HCT116 (cell line): ENCODE measurements at regions not wholly inside any gene's neighbourhood (a gene's known extent, or its start where the extent isn't known, plus 50 kb on each side); places are given as distances from the start of the nearest gene placed in this dataset.

Experiments used
- ATAC-seq: fragments of 200-7000 bp; cut with Tn5 transposase; 2 replicates; pipeline ENCODE4 v1.9.1; 2020; ENCODE audit warnings: mild to moderate bottlenecking, moderate library complexity
- BruUV-seq: library from RNA; stranded (reverse); fragments of 400-500 nt; replicated peaks from 2 replicates; lab custom pipeline; 2021; lab: Mats Ljungman, UMichigan
- CTCF ChIA-PET: fragments of 300-600 bp; sonication (Branson Sonifier 250); formaldehyde crosslinking; loops from one replicate; lab custom pipeline; 2021; ENCODE audit warnings: antibody characterized with exemption; lab: Charles Lee
- POLR2A ChIA-PET: fragments of 300-600, 350-600 bp; sonication (Branson Sonifier 250); formaldehyde crosslinking; loops from one replicate; lab custom pipeline; 2021; ENCODE audit warnings: antibody characterized with exemption; lab: Charles Lee
- RAD21 ChIA-PET, 2 experiments: fragments of 300-600 bp; sonication (Branson Sonifier 250); formaldehyde crosslinking; loops; one replicate each; lab custom pipeline; 2023; ENCODE audit warnings: low total read pairs in 2 of 2; ENCODE audit not compliant: uncharacterized antibody in 2 of 2, unreplicated experiment in 2 of 2, low non-redundant PET in 1 of 2; lab: Charles Lee
- DNase-seq: peaks from one replicate; pipeline ENCODE4 v3.0.0-alpha.2; 2010; ENCODE audit warnings: low read depth, low spot score
- H2AFZ ChIP-seq: fragments of 200-600 bp; shearing (Covaris generic), sonication (generic); 2 replicates; pipeline ENCODE4 v1.6.1; 2017; ENCODE audit warnings: low read depth, mixed run types, mixed read lengths, antibody characterized with exemption, low read length; ENCODE audit not compliant: poor library complexity, severe bottlenecking
- H3K27ac ChIP-seq: 2 replicates; pipeline ENCODE4 v1.5.1; 2012; ENCODE audit warnings: low read depth, low read length
- H3K27me3 ChIP-seq: fragments of 200-600 bp; sonication (generic); 2 replicates; pipeline ENCODE4 v1.6.1; 2016; ENCODE audit warnings: mixed run types, low read length, mixed read lengths; ENCODE audit not compliant: insufficient read depth
- H3K36me3 ChIP-seq, 2 experiments: fragments of 200-500 bp in 1 of 2; fragments of 200-600 bp in 1 of 2; sonication (Bioruptor generic) in 1 of 2; sonication (generic) in 1 of 2; 2 replicates each; pipeline versions ENCODE4 v1.5.1 to v1.6.1; 2014 to 2016; ENCODE audit warnings: low read length in 2 of 2, inconsistent platforms in 1 of 2, mixed read lengths in 1 of 2, mixed run types in 1 of 2; ENCODE audit not compliant: insufficient read depth in 2 of 2, control insufficient read depth in 1 of 2
- H3K4me1 ChIP-seq, 2 experiments: fragments of 200-600 bp in 1 of 2; sonication (generic) in 1 of 2; 2 replicates each; pipeline versions ENCODE4 v1.5.1 to v1.6.1; 2012 to 2017; ENCODE audit warnings: low read length in 2 of 2, inconsistent platforms in 1 of 2, mild to moderate bottlenecking in 1 of 2, mixed read lengths in 1 of 2, mixed run types in 1 of 2, moderate library complexity in 1 of 2; ENCODE audit not compliant: insufficient read depth in 2 of 2, control insufficient read depth in 1 of 2
- H3K4me2 ChIP-seq: fragments of 200-600 bp; sonication (generic); 2 replicates; pipeline ENCODE4 v1.6.1; 2017; ENCODE audit warnings: mixed run types, low read length, mixed read lengths
- H3K4me3 ChIP-seq, 2 experiments: fragments of 200-600 bp in 1 of 2; sonication (generic) in 1 of 2; replicated peaks in 1 of 2; 2 replicates each; pipeline ENCODE4 v1.5.1; 2011 to 2016; ENCODE audit warnings: low read length in 2 of 2, control low read depth in 1 of 2, low read depth in 1 of 2, mild to moderate bottlenecking in 1 of 2, mixed read lengths in 1 of 2, mixed run types in 1 of 2
- H3K79me2 ChIP-seq: fragments of 200-600 bp; sonication (generic); 2 replicates; pipeline ENCODE4 v1.6.1; 2017; ENCODE audit warnings: mild to moderate bottlenecking, mixed run types, low read length, moderate library complexity, mixed read lengths; ENCODE audit not compliant: insufficient read depth
- H3K9ac ChIP-seq: fragments of 200-600 bp; sonication (generic); 2 replicates; pipeline ENCODE4 v1.6.1; 2016; ENCODE audit warnings: low read length, mixed read lengths
- H3K9me2 ChIP-seq: fragments of 200-600 bp; sonication (generic), shearing (Covaris generic); 2 replicates; pipeline ENCODE4 v1.6.1; 2017; ENCODE audit warnings: mixed run types, mild to moderate bottlenecking, moderate library complexity; ENCODE audit not compliant: insufficient read depth
- H3K9me3 ChIP-seq, 2 experiments: fragments of 200-500 bp in 1 of 2; fragments of 200-600 bp in 1 of 2; sonication (Bioruptor generic) in 1 of 2; sonication (generic) in 1 of 2; 2 replicates each; pipeline ENCODE4 v1.6.1; 2014 to 2017; ENCODE audit warnings: low read length in 2 of 2, mixed read lengths in 2 of 2, inconsistent platforms in 1 of 2, low read depth in 1 of 2, mild to moderate bottlenecking in 1 of 2, mixed run types in 1 of 2, moderate library complexity in 1 of 2; ENCODE audit not compliant: control insufficient read depth in 1 of 2, insufficient read depth in 1 of 2
- H4K20me1 ChIP-seq: fragments of 200-600 bp; sonication (generic), shearing (Covaris generic); 2 replicates; pipeline ENCODE4 v1.6.1; 2017; ENCODE audit warnings: mixed run types, mild to moderate bottlenecking, moderate library complexity; ENCODE audit not compliant: insufficient read depth
- ATF3 ChIP-seq: IDR thresholded peaks from 2 replicates; pipeline ENCODE4 v1.6.1; 2012
- CBX3 ChIP-seq: IDR thresholded peaks from 2 replicates; pipeline ENCODE4 v1.6.1; 2012; ENCODE audit warnings: low read depth
- CEBPB ChIP-seq: IDR thresholded peaks from 2 replicates; pipeline ENCODE4 v1.6.1; 2012; ENCODE audit warnings: low read depth
- EGR1 ChIP-seq: IDR thresholded peaks from 2 replicates; pipeline ENCODE4 v1.6.1; 2012; ENCODE audit warnings: low read depth
- ELF1 ChIP-seq: IDR thresholded peaks from 2 replicates; pipeline ENCODE4 v1.6.1; 2012; ENCODE audit warnings: low read depth, borderline replicate concordance
- EZH2 ChIP-seq: fragments of 200-600 bp; sonication (generic); IDR thresholded peaks from 2 replicates; pipeline ENCODE4 v1.6.1; 2017; ENCODE audit warnings: antibody characterized with exemption, mixed run types
- EZH2phosphoT487 ChIP-seq: fragments of 200-600 bp; IDR thresholded peaks from 2 replicates; pipeline ENCODE4 v1.6.1; 2018; ENCODE audit warnings: antibody characterized with exemption, borderline replicate concordance
- FOSL1 ChIP-seq: IDR thresholded peaks from 2 replicates; pipeline ENCODE4 v1.6.1; 2012; ENCODE audit warnings: low read depth
- JUND ChIP-seq: IDR thresholded peaks from 2 replicates; pipeline ENCODE4 v1.6.1; 2012
- MAX ChIP-seq: IDR thresholded peaks from 2 replicates; pipeline ENCODE4 v1.6.1; 2012
- POLR2A ChIP-seq: IDR thresholded peaks from 2 replicates; pipeline ENCODE4 v1.7.0; 2011; ENCODE audit warnings: borderline replicate concordance; ENCODE audit not compliant: insufficient read depth, insufficient read length; ENCODE audit errors: extremely low read depth
- POLR2AphosphoS5 ChIP-seq: IDR thresholded peaks from 2 replicates; pipeline ENCODE4 v1.6.1; 2011; ENCODE audit warnings: mild to moderate bottlenecking, low read depth, low read length, moderate library complexity
- RAD21 ChIP-seq: IDR thresholded peaks from 2 replicates; pipeline ENCODE4 v1.6.1; 2012; ENCODE audit warnings: low read depth, mild to moderate bottlenecking
- SIN3A ChIP-seq: IDR thresholded peaks from 2 replicates; pipeline ENCODE4 v1.6.1; 2012; ENCODE audit warnings: low read depth
- YY1 ChIP-seq: IDR thresholded peaks from 2 replicates; pipeline ENCODE4 v1.6.1; 2011; ENCODE audit warnings: low read length, low read depth, moderate library complexity, mild to moderate bottlenecking; ENCODE audit not compliant: insufficient replicate concordance; ENCODE audit errors: extremely low read depth
- ZFX ChIP-seq: fragments of 450-650 bp; IDR thresholded peaks from 2 replicates; pipeline ENCODE4 v1.6.1; 2017
- ZNF274 ChIP-seq: fragments of 200-500 bp; sonication (Bioruptor generic); IDR thresholded peaks from 2 replicates; pipeline ENCODE4 v1.6.1; 2014; ENCODE audit warnings: mild to moderate bottlenecking, low read depth, low read length, inconsistent platforms
- intact Hi-C: fragments of 100-400 bp; cut with micrococcal nuclease; formaldehyde crosslinking; loops from 2 replicates; pipeline ENCODE4 v1.10.0; 2022
- TF ChIP-seq, protein P1 (sequence below): IDR thresholded peaks from 2 replicates; pipeline ENCODE4 v1.6.1; 2012; ENCODE audit warnings: low read depth

DNA sequence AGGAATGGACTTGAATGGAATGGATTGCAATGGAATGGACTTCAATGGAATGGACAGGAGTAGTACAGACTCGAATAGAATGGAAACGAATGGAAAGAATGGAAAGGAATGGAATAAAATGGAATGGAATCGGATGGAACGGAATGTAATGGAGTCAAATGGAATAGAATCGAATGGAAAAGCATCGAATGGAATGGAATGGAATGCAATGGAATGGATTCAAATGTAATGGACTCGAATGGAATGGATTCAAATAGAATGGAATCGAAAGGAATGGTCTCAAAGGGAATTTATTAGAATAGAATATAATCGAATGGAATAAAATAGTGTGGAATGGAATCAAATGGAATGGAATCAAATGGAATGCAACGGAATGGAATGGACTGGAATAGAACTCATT, 484.9 kb upstream of the WSB1 start:
- Histone ChIP-seq H3K27me3 (no peaks in the 10 kb centered on the region), H3K27ac (no peak overlapping the region), H3K4me3 (no peak overlapping the region), H4K20me1 (no peaks in the 10 kb centered on the region), H3K36me3 (no peaks in the 10 kb centered on the region), H2AFZ (no peak overlapping the region), H3K9me2 (no peaks in the 10 kb centered on the region), H3K9me3 (peaks cover 60 to 73% of the 10 kb centered on the region in 2 experiments; a peak in 3 of 4 replicates), H3K9ac (no peak overlapping the region), H3K4me2 (no peak overlapping the region)
- ChIA-PET RAD21 (no interaction called here), POLR2A (no interaction called here), CTCF (no interaction called here)
- BruUV-seq, result no TSS peak
- peak; percentile 10 for DNase-seq
- intact Hi-C loops, result loop anchor here (10.0 kb wide), 1 partner anchor 54 kb away; no protein-coding TSS in a partner anchor
- TF ChIP-seq CBX3 (no peak), POLR2A (no peak), CEBPB (no peak), ZNF274 (no peak), FOSL1 (no peak), EZH2 (no peak), EZH2phosphoT487 (no peak), ZFX (no peak), JUND (no peak), YY1 (no peak), RAD21 (no peak), POLR2AphosphoS5 (no peak), ATF3 (no peak), EGR1 (no peak), MAX (no peak), ELF1 (no peak), SIN3A (no peak)
- TF ChIP-seq, protein P1, sequence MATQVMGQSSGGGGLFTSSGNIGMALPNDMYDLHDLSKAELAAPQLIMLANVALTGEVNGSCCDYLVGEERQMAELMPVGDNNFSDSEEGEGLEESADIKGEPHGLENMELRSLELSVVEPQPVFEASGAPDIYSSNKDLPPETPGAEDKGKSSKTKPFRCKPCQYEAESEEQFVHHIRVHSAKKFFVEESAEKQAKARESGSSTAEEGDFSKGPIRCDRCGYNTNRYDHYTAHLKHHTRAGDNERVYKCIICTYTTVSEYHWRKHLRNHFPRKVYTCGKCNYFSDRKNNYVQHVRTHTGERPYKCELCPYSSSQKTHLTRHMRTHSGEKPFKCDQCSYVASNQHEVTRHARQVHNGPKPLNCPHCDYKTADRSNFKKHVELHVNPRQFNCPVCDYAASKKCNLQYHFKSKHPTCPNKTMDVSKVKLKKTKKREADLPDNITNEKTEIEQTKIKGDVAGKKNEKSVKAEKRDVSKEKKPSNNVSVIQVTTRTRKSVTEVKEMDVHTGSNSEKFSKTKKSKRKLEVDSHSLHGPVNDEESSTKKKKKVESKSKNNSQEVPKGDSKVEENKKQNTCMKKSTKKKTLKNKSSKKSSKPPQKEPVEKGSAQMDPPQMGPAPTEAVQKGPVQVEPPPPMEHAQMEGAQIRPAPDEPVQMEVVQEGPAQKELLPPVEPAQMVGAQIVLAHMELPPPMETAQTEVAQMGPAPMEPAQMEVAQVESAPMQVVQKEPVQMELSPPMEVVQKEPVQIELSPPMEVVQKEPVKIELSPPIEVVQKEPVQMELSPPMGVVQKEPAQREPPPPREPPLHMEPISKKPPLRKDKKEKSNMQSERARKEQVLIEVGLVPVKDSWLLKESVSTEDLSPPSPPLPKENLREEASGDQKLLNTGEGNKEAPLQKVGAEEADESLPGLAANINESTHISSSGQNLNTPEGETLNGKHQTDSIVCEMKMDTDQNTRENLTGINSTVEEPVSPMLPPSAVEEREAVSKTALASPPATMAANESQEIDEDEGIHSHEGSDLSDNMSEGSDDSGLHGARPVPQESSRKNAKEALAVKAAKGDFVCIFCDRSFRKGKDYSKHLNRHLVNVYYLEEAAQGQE, result no peak
- TF ChIP-seq, all 23 proteins: peak for 0
- ATAC-seq, result no peak
- Histone ChIP-seq H3K79me2 (no peaks in the 10 kb centered on the region), H3K4me1 (no peaks in the 10 kb centered on the region)
